SK-N-SH (cell line): ENCODE measurements at regions not wholly inside any gene's neighbourhood (a gene's known extent, or its start where the extent isn't known, plus 50 kb on each side); places are given as distances from the start of the nearest gene placed in this dataset.

Experiments used
- CTCF ChIA-PET: fragments of 300-600, 350-600 bp; formaldehyde crosslinking; extraction: SDS; loops from one replicate; lab custom pipeline; 2021; lab: Yijun Ruan, JAX
- POLR2A ChIA-PET: fragments of 350-600 bp; sonication (Branson Sonifier 250); formaldehyde crosslinking; extraction: SDS; loops from one replicate; lab custom pipeline; 2020; ENCODE audit warnings: antibody characterized with exemption, inconsistent platforms; lab: Yijun Ruan, JAX
- DNase-seq: peaks from one replicate; pipeline ENCODE4 v3.0.0; 2012
- H2AFZ ChIP-seq: fragments of 200-600 bp; sonication (generic); 2 replicates; pipeline ENCODE4 v1.8.1; 2016; ENCODE audit warnings: antibody characterized with exemption, mild to moderate bottlenecking, low read depth
- H3F3A ChIP-seq: fragments of 200-600 bp; sonication (generic); replicated peaks from 2 replicates; pipeline ENCODE3; 2016; ENCODE audit warnings: antibody characterized with exemption, mild to moderate bottlenecking; ENCODE audit not compliant: insufficient read depth
- H3K27ac ChIP-seq, 2 experiments: fragments of 200-500 bp in 1 of 2; fragments of 200-600 bp in 1 of 2; sonication (Bioruptor generic) in 1 of 2; sonication (generic), shearing (Covaris generic) in 1 of 2; 2 replicates each; pipeline versions ENCODE4 v1.5.1 to v1.6.1; 2014 to 2016; ENCODE audit warnings: low read depth in 2 of 2, inconsistent platforms in 1 of 2, low read length in 1 of 2, mild to moderate bottlenecking in 1 of 2, mixed read lengths in 1 of 2
- H3K27me3 ChIP-seq: fragments of 200-600 bp; sonication (generic), shearing (Covaris generic); 2 replicates; pipeline ENCODE4 v1.6.1; 2016; ENCODE audit warnings: mixed run types; ENCODE audit not compliant: insufficient read depth
- H3K36me3 ChIP-seq, 2 experiments: fragments of 200-500 bp in 1 of 2; fragments of 200-600 bp in 1 of 2; sonication (Bioruptor generic) in 1 of 2; sonication (generic) in 1 of 2; replicated peaks in 1 of 2; 2 replicates each; pipeline versions ENCODE3 to v1.5.1; 2014 to 2016; ENCODE audit warnings: low read length in 1 of 2, mild to moderate bottlenecking in 1 of 2; ENCODE audit not compliant: insufficient read depth in 2 of 2, control insufficient read depth in 1 of 2
- H3K4me1 ChIP-seq, 2 experiments: fragments of 200-500 bp in 1 of 2; fragments of 200-600 bp in 1 of 2; sonication (Bioruptor generic) in 1 of 2; sonication (generic), shearing (Covaris generic) in 1 of 2; 2 replicates each; pipeline versions ENCODE4 v1.5.1 to v1.6.1; 2014 to 2016; ENCODE audit warnings: low read depth in 1 of 2, low read length in 1 of 2, mixed run types in 1 of 2; ENCODE audit not compliant: insufficient read depth in 2 of 2, control insufficient read depth in 1 of 2
- H3K4me2 ChIP-seq: fragments of 200-600 bp; sonication (generic), shearing (Covaris generic); 2 replicates; pipeline ENCODE4 v1.6.1; 2017; ENCODE audit warnings: mixed run types
- H3K4me3 ChIP-seq, 2 experiments: fragments of 200-500 bp in 1 of 2; fragments of 200-600 bp in 1 of 2; sonication (Bioruptor generic) in 1 of 2; sonication (generic), shearing (Covaris generic) in 1 of 2; 2 replicates each; pipeline versions ENCODE4 v1.5.1 to v1.8.1; 2014 to 2016; ENCODE audit warnings: low read depth in 2 of 2, inconsistent platforms in 1 of 2, low read length in 1 of 2, mild to moderate bottlenecking in 1 of 2, mixed read lengths in 1 of 2, moderate library complexity in 1 of 2
- H3K79me2 ChIP-seq: fragments of 200-600 bp; sonication (generic); 2 replicates; pipeline ENCODE4 v1.8.1; 2017; ENCODE audit warnings: mild to moderate bottlenecking; ENCODE audit not compliant: insufficient read depth
- H3K9ac ChIP-seq: fragments of 200-600 bp; sonication (generic); 2 replicates; pipeline ENCODE4 v1.6.1; 2017; ENCODE audit warnings: mixed run types
- H3K9me2 ChIP-seq: fragments of 200-600 bp; sonication (generic); 2 replicates; pipeline ENCODE4 v1.6.1; 2017; ENCODE audit warnings: mixed run types
- H3K9me3 ChIP-seq: fragments of 200-600 bp; sonication (generic); 2 replicates; pipeline ENCODE4 v1.6.1; 2017; ENCODE audit warnings: mixed run types, mild to moderate bottlenecking, moderate library complexity
- H4K20me1 ChIP-seq: fragments of 200-600 bp; sonication (generic); 2 replicates; pipeline ENCODE4 v1.6.1; 2017; ENCODE audit warnings: mild to moderate bottlenecking, mixed run types; ENCODE audit not compliant: insufficient read depth
- CTCF ChIP-seq: fragments of 200-600 bp; sonication (generic); IDR thresholded peaks from 2 replicates; pipeline ENCODE4 v1.6.1; 2017; ENCODE audit warnings: antibody characterized with exemption, mild to moderate bottlenecking, moderate library complexity
- ELF1 ChIP-seq: IDR thresholded peaks from 2 replicates; pipeline ENCODE4 v1.4.0; 2012
- EZH2phosphoT487 ChIP-seq: fragments of 200-600 bp; sonication (generic); IDR thresholded peaks from 2 replicates; pipeline ENCODE4 v1.6.1; 2017; ENCODE audit warnings: low read depth, mixed run types, mild to moderate bottlenecking, antibody characterized with exemption, moderate library complexity, borderline replicate concordance
- FOSL2 ChIP-seq: IDR thresholded peaks from 2 replicates; pipeline ENCODE4 v1.4.0; 2012; ENCODE audit warnings: low read depth, mild to moderate bottlenecking, moderate library complexity, borderline replicate concordance
- FOXJ3 ChIP-seq: sonication (generic); formaldehyde crosslinking; IDR thresholded peaks from 2 replicates; pipeline ENCODE4 v1.5.1; 2020; ENCODE audit warnings: mild to moderate bottlenecking, missing genetic modification reagents
- GABPA ChIP-seq: IDR thresholded peaks from 2 replicates; pipeline ENCODE4 v1.4.0; 2012; ENCODE audit warnings: low read depth, mild to moderate bottlenecking
- GATA2 ChIP-seq: sonication (generic); formaldehyde crosslinking; IDR thresholded peaks from 2 replicates; pipeline ENCODE4 v1.5.0; 2020; ENCODE audit warnings: mild to moderate bottlenecking, missing genetic modification reagents
- MEF2A ChIP-seq: IDR thresholded peaks from 2 replicates; pipeline ENCODE4 v1.4.0; 2012; ENCODE audit warnings: low read depth, borderline replicate concordance
- MXI1 ChIP-seq: IDR thresholded peaks from 2 replicates; pipeline ENCODE4 v1.6.1; 2012; ENCODE audit warnings: mild to moderate bottlenecking, low read depth, low read length, improper control_type of control experiment
- NRF1 ChIP-seq: IDR thresholded peaks from 2 replicates; pipeline ENCODE4 v1.6.1; 2012; ENCODE audit warnings: low read depth, mild to moderate bottlenecking, low read length
- REST ChIP-seq: IDR thresholded peaks from 2 replicates; pipeline ENCODE4 v1.6.1; 2012; ENCODE audit warnings: mild to moderate bottlenecking, low read depth, low read length, moderate library complexity
- RFX5 ChIP-seq: IDR thresholded peaks from 2 replicates; pipeline ENCODE4 v1.6.1; 2012; ENCODE audit warnings: mild to moderate bottlenecking, improper control_type of control experiment, low read length
- RXRA ChIP-seq: IDR thresholded peaks from 2 replicates; pipeline ENCODE4 v1.4.0; 2012; ENCODE audit warnings: low read depth, mild to moderate bottlenecking, borderline replicate concordance
- SIN3A ChIP-seq: IDR thresholded peaks from 2 replicates; pipeline ENCODE4 v1.6.1; 2012; ENCODE audit warnings: low read depth, mild to moderate bottlenecking, low read length, moderate library complexity, borderline replicate concordance
- SMC3 ChIP-seq: IDR thresholded peaks from 2 replicates; pipeline ENCODE4 v1.6.1; 2012; ENCODE audit warnings: low read depth, low read length, improper control_type of control experiment
- TAF1 ChIP-seq: IDR thresholded peaks from 2 replicates; pipeline ENCODE4 v1.6.1; 2012; ENCODE audit warnings: low read depth, mild to moderate bottlenecking, low read length, moderate library complexity, borderline replicate concordance
- TCF12 ChIP-seq: IDR thresholded peaks from 2 replicates; pipeline ENCODE4 v1.4.0; 2012
- TEAD4 ChIP-seq: IDR thresholded peaks from 2 replicates; pipeline ENCODE4 v1.4.0; 2012; ENCODE audit warnings: mild to moderate bottlenecking, borderline replicate concordance; ENCODE audit not compliant: insufficient read depth
- USF2 ChIP-seq: fragments of 150-350 bp; IDR thresholded peaks from 2 replicates; pipeline ENCODE4 v1.6.1; 2017; ENCODE audit warnings: antibody characterized with exemption, low read length, low read depth, borderline replicate concordance
- WGBS: methylation state at CpG from one replicate; pipeline ENCODE4 v1.1.6; 2017; ENCODE audit warnings: low lambda C conversion rate; 5-methylcytosine and 5-hydroxymethylcytosine counted together
- TF ChIP-seq, protein P1 (sequence below): IDR thresholded peaks from 2 replicates; pipeline ENCODE4; 2012

DNA sequence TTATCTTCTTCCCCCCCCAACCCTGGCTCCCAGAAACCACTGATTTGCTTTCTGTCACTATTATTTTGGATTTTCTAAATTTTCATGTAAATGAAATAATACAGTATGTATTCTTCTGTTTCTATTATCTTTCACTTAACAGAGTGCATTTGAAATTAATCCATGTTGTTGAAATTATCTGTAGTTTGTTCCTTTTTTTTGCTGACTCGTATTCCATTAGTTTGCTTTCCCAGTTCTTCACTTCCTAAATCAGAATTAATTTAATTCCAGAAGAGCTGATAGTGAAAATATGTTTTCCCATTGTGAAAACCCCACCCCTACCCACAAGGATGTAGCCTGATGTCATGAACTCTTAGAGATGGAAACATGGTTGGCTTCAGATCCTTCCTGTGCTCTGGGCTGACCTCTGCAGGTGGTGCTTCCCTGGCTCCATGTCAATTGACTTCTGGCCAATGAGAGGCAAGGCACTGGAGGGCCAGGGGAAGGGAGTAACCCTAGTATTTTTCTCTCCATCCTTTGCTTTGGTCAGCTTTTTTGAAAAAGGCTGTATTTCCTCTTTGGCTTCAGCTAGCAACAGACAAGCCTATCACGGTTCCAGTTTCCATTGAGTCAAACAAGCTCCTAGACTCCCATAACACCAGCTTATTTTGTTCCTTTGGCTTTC, 244.4 kb upstream of the HSF2 start:
- H3K4me2 ChIP-seq, result no peak overlapping the region
- H4K20me1 ChIP-seq, result no peaks in the 10 kb centered on the region
- POLR2A ChIA-PET, result no interaction called here
- H3K9ac ChIP-seq, result no peak overlapping the region
- no peak overlapping the region for H3K4me3 ChIP-seq
- CTCF ChIA-PET, result no interaction called here
- WGBS, result 37% methylated on average over 2 of the region's 2 CpGs
- no peaks in the 10 kb centered on the region for H3F3A ChIP-seq
- no peaks in the 10 kb centered on the region for H3K4me1 ChIP-seq
- H3K9me3 ChIP-seq, result no peaks in the 10 kb centered on the region
- DNase-seq, result no peak
- H3K79me2 ChIP-seq, result no peaks in the 10 kb centered on the region
- no peaks in the 10 kb centered on the region for H3K27me3 ChIP-seq
- TF ChIP-seq USF2, result no peak
- no peak for TF ChIP-seq RFX5
- TF ChIP-seq GABPA, result no peak
- TF ChIP-seq MEF2A, result no peak
- no peak for TF ChIP-seq GATA2
- no peak for TF ChIP-seq ELF1
- TF ChIP-seq SIN3A, result no peak
- TF ChIP-seq, protein P1, sequence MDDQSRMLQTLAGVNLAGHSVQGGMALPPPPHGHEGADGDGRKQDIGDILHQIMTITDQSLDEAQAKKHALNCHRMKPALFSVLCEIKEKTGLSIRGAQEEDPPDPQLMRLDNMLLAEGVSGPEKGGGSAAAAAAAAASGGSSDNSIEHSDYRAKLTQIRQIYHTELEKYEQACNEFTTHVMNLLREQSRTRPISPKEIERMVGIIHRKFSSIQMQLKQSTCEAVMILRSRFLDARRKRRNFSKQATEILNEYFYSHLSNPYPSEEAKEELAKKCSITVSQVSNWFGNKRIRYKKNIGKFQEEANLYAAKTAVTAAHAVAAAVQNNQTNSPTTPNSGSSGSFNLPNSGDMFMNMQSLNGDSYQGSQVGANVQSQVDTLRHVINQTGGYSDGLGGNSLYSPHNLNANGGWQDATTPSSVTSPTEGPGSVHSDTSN, result no peak
- TF ChIP-seq SMC3, result no peak
- no peak for TF ChIP-seq REST
- TF ChIP-seq NRF1, result no peak
- no peak for TF ChIP-seq FOXJ3 (CRISPR knock-in tag)
- TF ChIP-seq TEAD4, result no peak
- TF ChIP-seq FOSL2, result no peak
- no peak for TF ChIP-seq MXI1
- TF ChIP-seq EZH2phosphoT487, result no peak
- no peak for TF ChIP-seq TAF1
- no peak for TF ChIP-seq RXRA
- no peak for TF ChIP-seq TCF12
- TF ChIP-seq CTCF, result no peak
- TF ChIP-seq, all 33 proteins: peak for 0
- no peaks in the 10 kb centered on the region for H3K36me3 ChIP-seq
- no peak overlapping the region for H2AFZ ChIP-seq
- no peak overlapping the region for H3K27ac ChIP-seq
- H3K9me2 ChIP-seq, result no peaks in the 10 kb centered on the region
